ENCODE measurements at regions not wholly inside any gene's neighbourhood (a gene's known extent, or its start where the extent isn't known, plus 50 kb on each side); places are given as distances from the start of the nearest gene placed in this dataset.

- no peak for TF ChIP-seq EZH2phosphoT487 (IDR thresholded peaks at IDR 0.05; ENCODE audit: borderline replicate concordance, low read length)
- TF ChIP-seq, protein P1, sequence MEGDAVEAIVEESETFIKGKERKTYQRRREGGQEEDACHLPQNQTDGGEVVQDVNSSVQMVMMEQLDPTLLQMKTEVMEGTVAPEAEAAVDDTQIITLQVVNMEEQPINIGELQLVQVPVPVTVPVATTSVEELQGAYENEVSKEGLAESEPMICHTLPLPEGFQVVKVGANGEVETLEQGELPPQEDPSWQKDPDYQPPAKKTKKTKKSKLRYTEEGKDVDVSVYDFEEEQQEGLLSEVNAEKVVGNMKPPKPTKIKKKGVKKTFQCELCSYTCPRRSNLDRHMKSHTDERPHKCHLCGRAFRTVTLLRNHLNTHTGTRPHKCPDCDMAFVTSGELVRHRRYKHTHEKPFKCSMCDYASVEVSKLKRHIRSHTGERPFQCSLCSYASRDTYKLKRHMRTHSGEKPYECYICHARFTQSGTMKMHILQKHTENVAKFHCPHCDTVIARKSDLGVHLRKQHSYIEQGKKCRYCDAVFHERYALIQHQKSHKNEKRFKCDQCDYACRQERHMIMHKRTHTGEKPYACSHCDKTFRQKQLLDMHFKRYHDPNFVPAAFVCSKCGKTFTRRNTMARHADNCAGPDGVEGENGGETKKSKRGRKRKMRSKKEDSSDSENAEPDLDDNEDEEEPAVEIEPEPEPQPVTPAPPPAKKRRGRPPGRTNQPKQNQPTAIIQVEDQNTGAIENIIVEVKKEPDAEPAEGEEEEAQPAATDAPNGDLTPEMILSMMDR (conservative IDR thresholded peaks at IDR 0.05; ENCODE audit: low read depth, low read length) = no peak
Observed at GRCh38 chr19:34573226-34573864, 91.8 kb downstream of the WTIP start.

Measured in PC-3 (cell line).